Stimulated activated CD8-positive, alpha-beta memory T cell treated with anti-CD3 and anti-CD28 coated beads, Interleukin-7, amount 100 ng/mL, for 1 hour (primary cell): ENCODE measurements at regions not wholly inside any gene's neighbourhood (a gene's known extent, or its start where the extent isn't known, plus 50 kb on each side); places are given as distances from the start of the nearest gene placed in this dataset.
"Not testable (repeated sequence)": the region's sequence is repeated elsewhere in the genome, so short reads cannot be mapped to it uniquely, and the experiment has no call there.

Experiments
- DNase-seq, 2 donors: peaks; one replicate each; pipeline ENCODE4 v3.0.0-alpha.2; 2020; ENCODE audit warnings: low read depth in 2 of 2

DNA sequence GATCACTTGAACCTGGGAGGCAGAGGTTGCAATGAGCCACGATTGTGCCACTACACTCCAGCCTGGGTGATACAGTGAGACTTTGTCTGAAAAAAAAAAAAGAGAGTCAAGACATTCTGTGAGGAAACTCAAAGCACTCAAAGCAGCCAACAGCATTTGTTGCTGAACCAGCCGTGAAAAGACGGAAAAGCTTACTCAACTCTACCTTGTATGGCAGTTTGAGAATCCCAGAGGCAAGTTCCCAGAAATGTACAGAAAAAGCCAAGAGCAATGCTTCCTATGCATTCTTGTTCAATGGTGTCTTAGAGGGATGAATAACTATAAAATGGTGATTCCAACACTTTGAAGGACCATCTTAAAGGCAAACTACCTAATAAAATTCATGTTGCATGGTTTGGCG is 170.2 kb downstream of the HSD17B3 start:
- DNase-seq: no peak

DNA sequence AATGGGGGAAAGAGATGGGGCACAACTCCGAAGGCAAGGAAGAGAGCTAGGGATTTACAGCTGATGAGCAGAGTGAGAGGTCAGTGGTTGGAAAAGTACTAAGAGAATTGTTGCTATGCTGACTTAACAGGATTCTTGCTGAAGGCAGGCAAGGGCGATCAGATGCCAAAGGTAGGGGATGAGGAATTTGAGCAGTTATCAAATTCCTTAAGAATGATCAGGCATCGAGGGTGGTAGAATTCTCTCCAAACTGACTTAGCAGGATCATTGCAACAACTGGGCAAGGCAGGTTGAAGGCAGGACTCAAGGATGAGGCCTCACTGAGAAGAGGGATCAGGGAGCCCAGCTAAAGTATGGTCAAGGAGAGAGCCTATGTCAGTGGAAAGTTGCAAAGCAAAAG is 171.0 kb downstream of the HSD17B3 start:
- DNase-seq: no peak

DNA sequence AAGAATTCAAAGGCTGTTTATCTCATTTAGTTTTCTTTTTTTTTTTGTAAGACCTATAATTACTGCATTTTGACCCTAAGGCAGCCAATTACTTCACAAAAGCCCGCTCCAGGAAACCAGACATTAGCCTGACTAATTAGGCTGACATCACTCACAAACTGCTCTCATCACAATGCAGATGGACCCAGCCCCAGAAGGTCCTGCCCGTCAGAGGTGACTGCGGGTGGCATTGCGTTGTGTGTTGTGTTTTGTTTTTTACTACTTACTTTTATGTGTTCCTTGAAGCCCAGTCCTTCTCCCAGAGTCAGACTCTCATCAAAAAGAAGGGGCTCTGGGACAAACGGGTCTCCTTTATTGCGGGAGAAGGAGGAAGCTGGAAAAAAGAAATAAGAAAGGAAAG is 172.2 kb downstream of the HSD17B3 start:
- DNase-seq: no peak

DNA sequence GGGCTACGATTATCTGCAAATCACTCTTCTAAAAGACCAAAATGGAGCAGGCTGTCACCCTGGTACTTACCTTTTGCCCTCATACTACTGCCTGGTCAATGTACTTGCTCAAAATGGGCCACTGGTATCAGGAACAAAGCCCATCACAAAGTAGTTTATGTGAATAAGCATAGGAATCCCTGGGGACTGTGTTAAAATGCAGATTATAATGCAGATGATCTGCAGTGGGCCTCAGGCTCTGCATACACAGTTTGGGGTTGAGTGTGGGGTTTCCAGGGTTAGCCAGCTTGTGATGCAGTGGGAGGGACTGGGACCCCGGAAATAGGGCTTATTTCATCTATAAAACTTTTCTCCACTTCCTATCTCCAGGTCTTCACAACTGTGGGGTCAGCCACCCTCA is 173.1 kb downstream of the HSD17B3 start:
- DNase-seq: no peak

DNA sequence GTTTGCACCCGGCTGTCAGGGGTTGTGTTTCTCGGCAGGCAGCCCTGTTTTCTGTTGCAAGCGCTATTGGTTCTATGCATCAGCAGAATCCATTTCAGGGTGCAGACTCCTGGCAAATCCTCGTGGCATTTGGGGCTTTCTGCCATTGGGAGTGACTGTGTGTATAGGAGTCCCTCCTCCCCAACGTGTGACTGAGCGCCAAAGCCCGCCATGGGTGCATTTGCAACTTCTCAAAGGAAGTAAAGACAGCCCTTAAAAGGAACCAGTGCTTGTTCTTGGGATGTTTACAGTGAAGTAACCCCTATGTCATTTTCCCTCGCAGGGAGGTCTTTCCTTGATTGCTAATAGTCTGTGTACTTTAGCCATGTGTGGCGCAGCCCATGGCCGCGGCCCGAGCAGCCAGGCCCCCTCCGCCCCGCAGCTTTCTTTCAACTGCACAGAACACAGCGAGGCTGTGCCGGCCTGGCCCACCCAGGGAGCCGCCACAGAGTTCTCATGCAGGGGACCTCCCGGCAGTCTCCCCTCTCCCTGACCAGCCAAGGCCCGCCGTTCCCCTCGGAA is 175.6 kb downstream of the HSD17B3 start:
- no peak for DNase-seq

DNA sequence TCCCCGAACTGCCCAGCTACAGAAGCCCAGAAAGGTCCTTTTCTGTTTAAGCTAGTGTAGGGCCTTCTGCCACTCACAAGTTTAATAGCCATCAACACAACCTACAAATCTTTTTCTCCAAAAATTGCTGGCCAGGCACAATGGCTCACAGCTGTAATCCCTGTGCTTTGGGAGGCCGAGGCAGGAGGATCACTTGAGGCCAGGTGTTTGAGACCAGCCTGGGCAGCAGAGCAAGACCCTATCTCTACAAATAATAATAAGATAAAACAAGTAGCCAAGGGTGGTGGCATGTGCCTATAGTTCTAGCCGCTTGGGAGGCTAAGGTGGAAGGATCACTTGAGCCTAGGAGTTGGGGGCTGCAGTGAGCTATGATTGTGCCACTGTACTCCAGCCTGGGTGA is 176.4 kb downstream of the HSD17B3 start:
- DNase-seq: no peak

DNA sequence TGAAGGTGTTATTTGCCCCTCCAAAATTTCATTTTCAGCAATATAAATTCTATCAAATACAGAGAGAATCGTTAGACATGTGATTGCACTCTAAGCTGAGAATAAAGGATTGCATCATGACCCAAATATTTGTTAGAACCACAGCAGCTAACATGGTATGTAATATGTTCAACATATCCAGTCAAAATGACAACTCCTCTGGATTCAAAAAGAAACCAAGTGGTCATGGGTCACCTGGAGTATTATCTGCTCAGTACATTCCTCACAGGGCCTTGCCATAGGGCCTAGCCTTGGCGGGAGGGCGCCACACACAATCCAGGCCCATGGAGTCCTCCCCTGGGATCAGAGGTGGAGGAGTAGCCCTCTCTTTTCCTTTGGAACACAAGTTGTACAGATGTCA is 179.2 kb downstream of the HSD17B3 start:
- no peak for DNase-seq

DNA sequence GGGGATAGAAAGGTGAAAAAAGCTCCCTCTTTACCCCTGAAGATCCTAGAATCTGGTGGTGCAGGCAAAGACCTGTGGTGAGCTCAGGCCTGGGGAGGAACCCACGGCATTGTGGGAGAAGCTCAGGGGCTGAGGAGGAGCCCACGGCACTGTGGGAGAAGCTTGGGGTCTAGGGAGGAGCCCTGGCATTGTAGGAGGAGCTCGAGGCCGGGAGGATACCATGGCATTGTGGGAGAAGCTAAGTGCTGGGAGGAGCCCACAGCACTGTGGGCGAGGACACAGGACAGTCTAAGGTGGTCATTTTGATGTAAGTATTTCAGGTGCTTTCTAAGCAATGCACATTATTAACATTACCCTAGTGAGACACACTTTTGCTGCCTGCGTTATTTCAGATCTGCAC is 179.7 kb downstream of the HSD17B3 start:
- DNase-seq: no peak

DNA sequence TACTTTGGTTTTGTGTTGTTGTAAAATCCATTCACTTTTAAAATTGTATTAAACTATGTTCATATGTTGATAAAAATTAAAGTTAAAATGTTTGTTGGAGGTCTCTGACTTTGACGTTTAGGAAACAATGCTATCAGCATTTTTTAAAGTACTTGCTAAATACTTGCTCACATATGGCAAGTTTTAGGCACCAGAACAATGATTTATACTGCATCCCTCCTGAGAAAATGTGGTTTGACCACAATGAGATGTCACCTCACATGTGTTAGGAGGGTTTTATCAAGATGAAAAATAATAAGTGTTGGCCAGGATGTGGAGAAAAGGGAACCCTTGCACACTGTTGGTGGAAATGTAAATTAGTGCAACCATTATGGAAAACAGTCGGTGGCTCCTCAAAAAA is 180.8 kb downstream of the HSD17B3 start:
- DNase-seq: no peak

DNA sequence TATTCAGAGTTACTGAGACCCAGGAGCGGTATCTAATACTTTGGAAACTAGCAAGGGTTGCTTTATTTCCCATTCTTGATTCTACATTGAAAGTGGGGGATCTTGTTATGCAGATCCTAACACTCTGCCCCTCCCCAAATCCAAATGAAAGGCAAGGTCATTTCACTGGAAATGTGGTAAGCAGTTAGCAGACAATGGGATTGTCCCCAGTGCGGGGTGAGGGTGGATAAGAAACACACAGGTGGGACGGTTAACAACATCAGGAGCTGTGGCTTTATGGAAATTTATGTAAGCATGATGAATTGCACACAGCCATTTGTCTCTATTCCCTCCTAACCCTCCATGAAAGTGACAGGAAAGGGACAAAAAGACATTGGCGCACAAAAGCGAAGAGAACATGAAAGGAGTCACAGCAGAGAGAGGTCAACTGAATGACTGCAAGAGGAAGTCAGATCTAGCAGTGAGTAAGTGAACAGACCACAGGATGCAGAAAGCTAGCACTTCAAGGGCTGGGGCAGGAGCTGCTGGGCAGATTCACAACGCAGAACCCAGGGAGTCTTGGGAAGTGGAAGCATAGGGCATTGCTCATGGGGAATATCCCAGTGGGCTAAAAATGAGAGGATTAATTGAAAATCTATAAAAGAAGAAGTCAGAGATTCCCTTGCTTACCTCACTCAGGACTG is 184.4 kb downstream of the HSD17B3 start:
- DNase-seq: no peak

DNA sequence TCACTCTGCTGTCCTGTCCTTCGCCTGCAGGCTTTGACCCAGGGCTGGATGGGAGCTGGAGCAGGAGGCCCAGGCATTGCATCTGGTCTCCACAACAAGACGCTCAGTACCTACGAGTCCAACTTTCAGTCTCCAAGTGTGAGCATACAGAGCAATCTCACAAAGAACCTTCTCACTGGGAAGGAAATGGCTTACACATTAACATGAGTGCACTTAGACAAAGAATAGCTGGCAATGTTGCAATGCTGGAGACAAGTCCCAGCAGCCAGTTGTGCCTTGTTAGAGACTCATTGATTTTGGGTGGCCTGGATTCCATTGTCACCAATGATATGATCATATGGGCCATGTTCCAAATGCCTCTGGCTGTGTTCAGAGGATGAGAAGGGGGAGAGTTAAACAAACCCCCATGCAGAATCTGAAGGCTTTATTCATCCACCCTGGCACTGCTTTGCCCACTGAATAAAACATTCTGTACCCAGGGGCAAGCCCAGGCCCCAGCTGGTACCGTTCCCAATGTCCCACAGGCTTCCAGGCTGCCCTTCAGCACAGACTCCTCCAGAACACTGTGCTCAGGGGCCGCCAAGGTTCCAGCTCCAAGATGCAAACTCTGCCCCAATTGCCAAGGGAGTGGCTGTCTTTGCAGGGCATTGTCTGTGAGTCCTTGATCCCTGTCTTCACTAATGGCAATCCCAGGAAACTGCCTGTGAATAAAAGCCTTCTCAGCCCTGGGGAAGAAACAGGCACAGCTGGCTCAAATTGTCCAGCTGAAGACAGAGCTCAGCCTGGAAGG is 185.5 kb downstream of the HSD17B3 start:
- DNase-seq: no peak

DNA sequence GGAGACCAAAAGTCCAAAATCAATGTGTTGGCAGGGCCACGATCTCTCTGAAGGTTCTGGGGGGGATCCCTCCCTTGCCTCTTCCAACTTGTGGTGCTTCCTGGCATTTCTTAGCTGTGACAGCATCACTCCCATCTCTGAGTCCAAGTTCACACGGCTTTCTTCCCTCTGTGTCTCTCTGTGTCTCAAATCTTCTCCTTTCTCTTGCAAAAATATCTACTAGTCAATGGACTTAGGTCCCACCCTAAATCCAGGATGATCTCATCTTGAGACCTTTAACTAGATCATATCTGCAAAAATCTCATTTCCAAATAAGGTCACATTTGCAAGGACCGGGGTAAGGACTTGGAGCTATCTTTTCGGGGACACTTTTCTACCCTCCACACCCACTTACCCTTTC is 186.1 kb downstream of the HSD17B3 start:
- no peak for DNase-seq

DNA sequence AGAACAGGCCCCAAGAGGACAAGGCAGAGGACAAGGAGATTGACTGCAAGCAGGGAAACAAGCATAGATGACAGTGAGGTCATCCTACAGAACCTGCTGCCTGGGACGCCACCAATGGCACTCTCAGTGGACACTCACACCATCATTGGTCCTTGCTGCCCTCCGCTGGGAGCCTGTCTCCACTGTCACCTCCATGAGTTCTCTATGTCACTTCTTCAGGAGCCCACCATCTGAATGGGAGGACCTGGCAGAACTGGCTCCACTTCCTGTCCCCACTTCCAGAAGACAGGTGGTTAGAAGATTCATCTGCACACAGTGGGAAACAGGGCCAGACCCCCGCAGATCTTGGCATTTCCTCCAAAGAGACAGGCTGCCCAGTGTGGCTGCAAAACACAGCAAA is 188.9 kb downstream of the HSD17B3 start:
- DNase-seq: no peak

DNA sequence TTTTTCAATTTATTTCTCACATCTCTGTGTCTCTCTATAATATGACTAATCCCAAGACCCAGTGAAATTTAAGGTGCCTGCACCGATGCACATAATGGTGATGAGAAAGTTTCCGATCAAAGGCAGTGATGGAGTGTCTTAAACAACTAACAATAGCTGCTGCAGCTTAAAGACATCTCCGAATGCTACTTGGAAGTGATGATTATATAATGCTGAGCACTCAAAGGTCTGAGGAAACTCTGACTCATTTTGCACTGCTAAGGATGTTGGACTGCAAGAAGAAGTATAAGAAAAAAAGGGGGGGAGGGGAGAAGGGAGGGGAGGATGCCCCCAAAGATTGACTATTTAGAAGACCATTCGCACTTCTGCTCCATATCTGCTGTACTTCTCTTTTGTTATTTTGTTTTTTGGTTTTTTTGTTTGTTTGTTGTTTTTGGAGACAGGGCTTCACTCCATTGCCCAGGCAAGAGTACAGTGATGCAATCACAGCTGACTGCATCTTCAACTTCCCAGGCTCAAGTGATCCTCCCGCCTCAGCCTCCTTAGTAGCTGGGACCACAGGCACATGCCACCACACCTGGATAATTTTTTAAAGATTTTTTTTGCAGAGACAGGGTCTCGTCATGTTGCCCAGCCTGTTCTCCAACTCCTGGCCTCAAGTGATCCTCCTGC is 192.2 kb downstream of the HSD17B3 start:
- no peak for DNase-seq

DNA sequence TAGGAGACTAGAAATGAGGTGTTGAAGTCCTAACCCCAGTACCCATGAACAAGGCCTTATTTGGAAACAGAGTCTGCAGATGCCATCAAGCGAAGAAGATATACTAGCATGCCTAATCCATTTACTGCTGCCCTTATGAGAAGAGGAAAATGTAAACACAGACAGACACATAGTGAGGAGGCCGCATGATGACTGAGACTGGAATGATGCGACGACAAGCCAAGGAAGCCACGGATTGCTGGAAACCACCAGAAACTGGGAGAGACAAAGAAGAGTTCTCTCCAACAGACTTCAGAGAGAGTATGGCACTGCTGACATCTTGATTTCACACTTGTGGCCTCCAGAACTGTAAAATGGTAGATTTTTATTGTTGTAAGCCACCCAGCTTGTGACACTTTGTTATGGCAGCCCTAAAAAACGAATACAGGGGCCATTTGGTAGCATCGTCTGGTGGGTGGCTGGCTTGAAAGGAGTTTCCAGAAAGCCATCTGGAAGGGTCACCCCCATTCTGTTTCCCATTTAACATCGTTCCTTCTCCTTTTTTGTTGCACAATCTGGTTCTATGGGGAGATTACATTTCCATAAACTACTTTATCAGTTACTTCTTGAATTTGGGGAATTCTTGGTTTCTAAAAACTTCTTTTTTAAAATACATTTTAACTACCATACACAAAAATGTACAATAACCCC is 193.1 kb downstream of the HSD17B3 start:
- no peak for DNase-seq

DNA sequence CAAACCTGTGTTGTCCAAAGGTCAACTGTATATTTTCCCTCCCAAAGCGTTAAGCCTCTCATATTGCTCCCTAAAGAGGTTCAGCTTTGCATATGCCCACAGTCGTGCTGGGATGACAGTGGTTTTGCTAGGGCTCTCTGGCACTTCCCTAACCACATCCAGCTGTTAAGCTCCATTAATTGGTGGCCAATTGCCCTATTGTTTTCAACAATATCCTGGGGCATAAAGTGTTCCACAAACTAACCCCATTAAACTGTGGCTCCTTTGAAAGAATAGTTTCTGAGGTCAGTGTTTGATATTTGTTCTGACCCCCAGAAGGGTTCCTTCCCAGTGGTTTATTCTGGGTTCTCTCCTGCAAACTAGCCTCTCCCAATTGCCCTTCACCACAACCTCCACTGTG is 194.5 kb downstream of the HSD17B3 start:
- no peak for DNase-seq

DNA sequence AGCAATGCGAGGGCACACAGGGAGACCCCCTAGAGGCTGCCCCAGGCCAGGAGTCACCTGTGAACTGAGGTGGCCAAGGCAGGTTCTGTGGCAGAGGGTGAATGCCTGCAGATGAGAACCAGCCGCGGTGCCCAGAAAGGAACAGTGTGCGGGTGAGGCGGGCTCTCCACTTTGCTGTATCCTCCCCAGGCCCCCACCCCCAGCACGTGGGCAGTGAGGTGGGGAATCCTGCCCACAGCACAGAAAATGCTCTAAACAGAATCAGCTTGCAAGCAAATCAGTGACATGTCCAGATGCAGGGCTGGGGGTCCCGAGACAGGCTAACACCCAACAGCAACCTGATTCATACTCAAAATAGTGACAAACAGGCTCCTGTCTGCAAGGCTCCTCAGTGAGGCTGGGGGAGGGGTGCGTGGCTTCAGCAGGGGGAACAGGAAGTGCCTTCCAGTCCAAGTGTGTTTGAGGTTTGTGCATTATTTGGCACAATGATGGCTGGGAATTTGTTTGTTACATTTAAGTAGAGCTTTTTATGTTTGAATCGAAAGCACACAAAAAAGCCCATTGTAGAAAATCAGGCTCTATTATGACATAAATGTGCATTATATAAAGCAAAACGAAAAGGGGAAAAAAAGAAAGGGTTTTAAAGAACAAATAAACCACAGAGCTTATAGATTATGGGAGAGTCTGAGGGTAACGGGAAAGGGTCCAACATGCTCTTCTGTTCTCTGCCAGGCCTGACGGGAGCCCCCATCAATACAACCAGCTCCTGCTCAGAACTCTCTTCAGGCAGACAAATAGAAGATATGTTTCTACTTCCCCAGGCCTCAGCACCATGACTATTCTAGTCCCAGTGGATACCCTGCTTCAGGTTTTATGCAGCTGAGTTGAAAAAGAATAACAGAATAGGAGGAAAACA is 201.3 kb downstream of the HSD17B3 start:
- DNase-seq: no peak

DNA sequence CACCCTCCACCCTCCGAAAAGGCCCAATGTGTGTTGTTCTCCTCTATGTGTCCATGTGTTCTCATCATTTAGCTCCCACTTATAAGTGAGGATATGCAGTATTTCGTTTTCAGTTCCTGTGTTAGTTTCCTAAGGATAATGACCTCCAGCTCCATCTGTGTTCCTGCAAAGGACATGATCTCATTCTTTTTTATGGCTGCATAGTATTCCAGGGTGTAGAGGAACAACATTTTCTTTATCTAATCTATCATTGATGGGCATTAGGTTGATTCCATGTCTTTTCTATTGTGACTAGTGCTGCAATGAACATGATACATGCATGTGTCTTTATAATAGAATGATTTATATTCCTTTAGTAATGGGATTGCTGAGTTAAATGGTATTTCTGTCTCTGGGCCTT is 211.3 kb downstream of the HSD17B3 start:
- DNase-seq: not testable (repeated sequence)

DNA sequence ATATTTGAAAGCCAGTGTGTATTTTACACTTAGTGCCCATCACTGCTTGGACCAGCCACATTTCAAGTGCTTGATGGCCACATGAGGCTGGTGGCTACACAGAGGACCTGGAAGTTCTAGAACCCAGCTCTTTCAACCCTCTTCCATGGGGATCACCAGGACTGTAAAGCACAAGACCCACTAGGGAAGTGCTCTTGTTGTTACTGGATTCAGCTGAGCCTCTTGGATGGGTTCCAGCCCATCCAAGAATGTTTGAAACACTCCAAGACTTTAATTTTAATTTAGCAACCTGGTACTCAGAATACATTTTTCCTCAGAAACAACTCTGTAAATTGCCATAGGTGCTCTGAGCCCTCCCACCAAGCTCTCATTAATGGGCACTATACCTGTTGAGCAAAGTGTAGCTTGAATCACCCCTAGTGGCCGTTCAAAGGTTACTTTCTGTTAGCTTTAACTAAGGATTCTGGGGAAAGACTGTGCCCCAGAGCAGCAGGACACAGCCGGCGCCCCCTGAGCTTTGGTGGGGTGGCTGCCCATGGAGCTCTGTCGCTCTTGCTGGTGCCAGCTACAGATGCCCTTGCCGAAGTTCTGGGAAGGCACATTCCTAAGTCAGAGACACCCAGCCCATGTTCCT is 212.4 kb downstream of the HSD17B3 start:
- no peak for DNase-seq

DNA sequence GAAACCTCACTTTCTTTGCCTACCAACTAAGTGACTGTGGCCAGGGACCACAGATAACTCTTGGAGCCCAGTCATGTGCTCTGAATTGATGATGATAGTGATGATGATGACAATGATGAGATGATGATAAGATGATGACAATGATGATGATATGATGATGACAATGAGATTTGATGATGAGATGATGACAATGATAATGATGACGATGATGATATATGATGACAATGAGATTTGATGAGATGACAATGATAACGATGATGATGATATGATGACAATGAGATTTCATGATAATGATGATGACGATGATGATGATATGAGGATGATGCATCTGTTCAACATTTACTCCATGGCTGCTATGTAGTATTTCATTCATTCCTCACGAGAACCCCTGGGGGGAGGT is 213.0 kb downstream of the ERCC6L2 start:
- no peak for DNase-seq
